HCEC 1CT (cell line): ENCODE measurements at regions not wholly inside any gene's neighbourhood (a gene's known extent, or its start where the extent isn't known, plus 50 kb on each side); places are given as distances from the start of the nearest gene placed in this dataset.
A peak's percentile ranks its signal among the peaks of the same experiment; 100 is the strongest.

Experiments used
- DNase-seq: peaks from one replicate; pipeline ENCODE4 v3.0.0-alpha.2; 2017

- no peak for DNase-seq
Observed at GRCh38 chr4:3818371-3818770, 52.2 kb downstream of the ADRA2C start.

GRCh38 chr4:3819210-3819919 is 53.2 kb downstream of the ADRA2C start:
- no peak for DNase-seq

GRCh38 chr4:3820016-3820805 is 54.0 kb downstream of the ADRA2C start:
- no peak for DNase-seq

GRCh38 chr4:3820806-3821579 is 54.8 kb downstream of the ADRA2C start:
- DNase-seq: no peak

- DNase-seq: no peak
Observed at GRCh38 chr4:3821580-3822229, 55.5 kb downstream of the ADRA2C start.

GRCh38 chr4:3822230-3822947 is 56.2 kb downstream of the ADRA2C start:
- no peak for DNase-seq

- no peak for DNase-seq
Observed at GRCh38 chr4:3823496-3824341, 57.5 kb downstream of the ADRA2C start.

GRCh38 chr4:3824521-3825270 is 58.5 kb downstream of the ADRA2C start:
- DNase-seq: no peak

GRCh38 chr4:3825530-3825929 is 59.3 kb downstream of the ADRA2C start:
- DNase-seq: no peak

GRCh38 chr4:3826247-3827172 is 60.3 kb downstream of the ADRA2C start:
- no peak for DNase-seq

GRCh38 chr4:3827616-3828492 is 61.7 kb downstream of the ADRA2C start:
- peak; percentile 1 for DNase-seq

- DNase-seq: no peak
Observed at GRCh38 chr4:3828546-3828945, 62.4 kb downstream of the ADRA2C start.

- no peak for DNase-seq
Observed at GRCh38 chr4:3829211-3829955, 63.2 kb downstream of the ADRA2C start.

GRCh38 chr4:3829956-3830773 is 64.0 kb downstream of the ADRA2C start:
- no peak for DNase-seq

GRCh38 chr4:3830774-3831528 is 64.8 kb downstream of the ADRA2C start:
- DNase-seq: no peak
